HG03558 (cell line): ENCODE measurements at regions not wholly inside any gene's neighbourhood (a gene's known extent, or its start where the extent isn't known, plus 50 kb on each side); places are given as distances from the start of the nearest gene placed in this dataset.

ENCODE experiments used
- ATAC-seq: cut with Tn5 transposase; IDR thresholded peaks from one replicate; pipeline ENCODE4 v1.9.1; 2021; ENCODE audit warnings: moderate number of reproducible peaks; ENCODE audit not compliant: unreplicated experiment; ENCODE audit errors: extremely low read depth

GRCh38 chr13:22143671-22144070, 472.8 kb downstream of the FGF9 start:
- no peak for ATAC-seq

GRCh38 chr13:22144806-22145205, 473.9 kb downstream of the FGF9 start:
- no peak for ATAC-seq

DNA sequence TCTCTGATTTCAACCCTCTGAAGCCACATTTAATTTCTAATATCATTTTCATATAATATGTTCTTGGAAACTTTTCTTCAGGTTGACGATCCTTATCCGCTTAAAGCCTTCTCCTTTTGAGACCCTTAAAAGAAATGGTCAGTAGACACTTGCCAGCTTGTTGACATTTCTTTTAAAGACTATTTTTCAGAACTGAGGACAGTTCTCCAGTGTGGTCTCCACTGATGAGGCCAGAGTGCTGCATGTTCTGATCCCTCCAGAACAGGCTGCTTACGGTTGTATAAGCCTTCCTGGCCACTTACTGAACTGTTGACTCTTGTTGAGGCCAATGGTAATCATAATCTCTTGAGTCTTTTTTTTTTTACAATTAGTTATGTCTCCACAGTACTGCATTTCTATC, 477.3 kb downstream of the FGF9 start:
- no peak for ATAC-seq

DNA sequence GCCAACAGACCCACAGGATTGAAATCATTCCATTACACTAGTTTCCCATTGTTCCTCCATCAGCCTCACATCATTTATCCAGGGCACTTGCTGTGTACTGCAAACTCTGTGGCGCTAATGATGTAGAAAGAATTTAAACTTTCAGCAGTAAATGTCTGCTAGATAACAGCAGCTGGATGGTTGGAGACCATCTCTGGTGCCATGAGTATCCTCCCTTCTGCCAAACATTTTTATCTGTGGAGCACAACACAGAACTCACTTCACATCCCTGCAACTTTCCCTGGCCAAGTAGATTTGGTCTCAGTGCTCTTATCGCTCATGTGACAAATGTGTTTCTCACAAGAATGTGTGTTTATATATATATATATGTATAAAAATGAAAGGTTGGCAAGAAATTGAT, 481.9 kb downstream of the FGF9 start:
- no peak for ATAC-seq

GRCh38 chr13:22154041-22154440, 483.2 kb downstream of the FGF9 start:
- no peak for ATAC-seq

DNA sequence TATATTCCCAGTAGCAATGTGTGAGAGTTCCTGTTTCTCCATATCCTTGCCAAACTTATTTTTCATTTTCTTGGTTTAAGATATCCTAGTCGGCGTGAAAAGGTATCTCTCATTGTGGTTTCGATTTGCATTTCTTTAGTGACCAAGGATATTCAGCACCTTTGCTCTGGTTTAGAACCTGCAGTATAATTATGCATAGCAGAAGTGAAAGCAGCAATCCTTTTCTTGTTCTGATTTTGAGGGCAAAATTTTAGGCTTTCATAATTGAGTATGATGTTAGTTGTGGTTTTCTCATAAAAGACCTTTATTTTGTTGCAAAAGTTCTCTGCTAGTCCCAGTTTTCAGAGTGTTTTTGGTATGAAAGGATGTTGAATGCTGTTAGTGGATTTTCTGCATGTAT, 491.0 kb downstream of the FGF9 start:
- ATAC-seq = peak; percentile 62

GRCh38 chr13:22162889-22163288, 492.0 kb downstream of the FGF9 start:
- no peak for ATAC-seq

- ATAC-seq = no peak
Observed at GRCh38 chr13:22168437-22169190, 497.7 kb downstream of the FGF9 start.

DNA sequence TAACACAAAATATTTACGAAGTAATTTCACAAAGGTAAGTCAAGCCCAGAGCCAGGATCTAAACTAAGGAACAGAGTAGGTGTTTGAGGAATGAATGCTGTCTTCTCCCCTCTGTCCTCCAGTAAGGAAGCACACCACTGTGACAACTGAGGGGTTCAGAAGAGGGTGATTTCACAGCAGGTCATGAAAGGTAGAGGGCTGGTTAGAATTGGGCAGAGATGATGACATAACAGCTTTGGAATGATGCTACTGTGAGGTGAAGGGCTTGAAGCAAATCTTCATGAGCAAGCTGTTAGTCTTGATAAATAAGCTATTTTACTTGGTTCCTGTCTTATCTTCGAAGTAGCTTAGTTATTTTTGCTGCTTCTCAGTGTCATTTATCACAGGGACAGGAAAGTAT, 498.6 kb downstream of the FGF9 start:
- no peak for ATAC-seq

- no peak for ATAC-seq
Observed at GRCh38 chr13:22173610-22174009, 502.7 kb downstream of the FGF9 start.

DNA sequence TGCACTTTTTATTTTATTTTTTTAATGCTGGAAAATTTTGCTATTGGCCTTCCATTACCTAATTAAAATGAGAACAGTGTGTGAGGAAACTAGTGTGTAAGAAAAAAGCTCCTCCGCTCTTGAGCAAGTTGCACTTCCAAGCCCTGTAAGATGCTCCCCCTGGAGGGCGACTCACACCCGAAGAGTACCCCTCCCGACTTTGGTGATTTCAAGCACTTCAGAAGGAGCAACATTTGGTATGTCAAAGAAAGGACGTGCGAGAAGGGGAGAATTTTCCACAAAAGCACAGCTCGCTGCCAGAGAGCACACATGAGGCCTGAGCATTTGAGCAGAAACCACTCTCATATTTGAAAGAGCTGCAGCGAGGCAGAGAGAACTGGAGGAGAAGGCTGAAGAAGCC, 504.4 kb downstream of the FGF9 start:
- no peak for ATAC-seq

DNA sequence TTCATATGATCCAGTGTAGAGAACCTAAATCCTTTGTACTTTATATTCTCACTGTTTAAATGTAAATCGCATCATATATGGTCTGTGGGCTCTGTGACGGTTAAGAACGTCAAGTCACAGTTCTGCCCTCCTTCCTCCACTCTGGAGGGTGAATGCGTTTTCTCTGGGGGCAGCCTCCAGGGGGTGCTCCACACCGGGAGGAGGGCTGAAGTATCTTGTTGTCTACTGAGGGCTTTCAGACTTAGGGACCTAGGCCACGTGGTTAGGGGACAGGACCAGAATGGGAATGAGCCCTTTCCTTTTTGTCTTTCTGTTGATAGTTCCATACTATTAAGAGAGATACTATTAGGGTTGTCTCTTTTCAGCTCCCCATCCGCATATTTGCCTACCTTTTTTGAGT, 504.9 kb downstream of the FGF9 start:
- ATAC-seq = no peak

GRCh38 chr13:22176968-22177520, 506.2 kb downstream of the FGF9 start:
- no peak for ATAC-seq

GRCh38 chr13:22178878-22179277, 508.0 kb downstream of the FGF9 start:
- ATAC-seq = no peak

GRCh38 chr13:22187329-22187728, 516.5 kb downstream of the FGF9 start:
- ATAC-seq = no peak

DNA sequence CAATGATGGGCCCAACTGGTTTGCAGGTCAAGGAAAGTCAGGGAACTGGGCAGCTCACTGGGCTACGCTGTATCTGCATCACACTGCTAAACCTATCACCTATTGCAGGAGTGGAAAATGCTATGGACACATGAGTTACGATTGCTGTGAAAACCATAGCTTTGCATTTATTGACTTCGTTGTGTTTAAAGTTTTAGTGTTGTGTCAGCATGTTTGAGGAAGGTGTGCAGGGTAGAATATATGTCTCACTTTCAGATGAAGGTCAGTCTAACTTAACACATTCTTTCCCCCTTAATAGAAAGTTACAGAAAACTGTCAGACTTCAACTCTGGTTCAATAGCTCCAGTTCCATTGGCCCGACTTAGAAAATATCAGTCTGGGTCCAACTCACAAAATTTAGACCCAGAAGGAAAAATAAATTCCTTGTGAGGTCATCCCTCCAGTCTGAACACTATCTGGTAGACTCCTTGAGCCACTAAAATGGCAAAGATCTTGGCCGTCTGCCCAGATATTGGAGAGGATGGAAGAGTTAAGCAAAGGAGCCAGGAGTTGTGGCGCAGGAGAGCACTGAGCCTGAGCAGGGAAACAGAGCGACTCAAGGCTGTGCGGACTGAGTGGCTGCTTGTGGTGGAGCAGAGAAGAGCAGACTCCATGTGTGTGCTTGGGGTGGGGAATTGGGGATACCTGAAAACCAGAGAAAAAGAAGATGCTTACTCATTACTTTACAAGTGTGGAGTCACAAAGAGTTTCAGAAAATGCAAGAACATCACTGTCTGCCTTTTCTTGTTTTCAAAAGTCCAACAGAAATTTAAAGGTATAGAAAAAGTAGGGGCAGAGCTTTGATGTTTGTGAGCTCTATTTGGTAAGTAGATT, 518.5 kb downstream of the FGF9 start:
- ATAC-seq = no peak

DNA sequence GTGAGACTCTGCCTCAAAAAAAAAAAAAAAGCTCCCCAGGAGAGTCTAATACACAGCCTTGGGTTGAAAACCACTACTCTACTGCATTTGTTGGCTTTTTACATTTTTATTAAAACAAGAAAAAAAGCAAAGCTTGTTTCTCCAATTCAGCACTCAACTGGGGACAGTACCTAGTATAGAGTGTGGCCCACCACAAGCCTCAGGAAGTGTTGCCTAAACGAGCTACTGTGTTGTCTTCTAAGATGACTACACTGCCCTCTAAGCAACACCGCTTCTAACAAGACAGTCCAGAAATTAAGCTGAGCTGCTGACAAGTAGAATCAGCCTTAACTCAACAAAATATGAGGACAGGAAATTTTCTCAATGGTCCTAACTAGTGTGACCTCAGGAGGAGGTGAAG, 522.2 kb downstream of the FGF9 start:
- ATAC-seq = no peak

- no peak for ATAC-seq
Observed at GRCh38 chr13:22194106-22194805, 523.4 kb downstream of the FGF9 start.

GRCh38 chr13:22195726-22196125, 524.9 kb downstream of the FGF9 start:
- ATAC-seq = no peak

- ATAC-seq = no peak
Observed at GRCh38 chr13:22196777-22197176, 525.9 kb downstream of the FGF9 start.

GRCh38 chr13:22198001-22198400, 527.1 kb downstream of the FGF9 start:
- no peak for ATAC-seq
